Adrenal gland (tissue), 5 donors: ENCODE measurements at regions not wholly inside any gene's neighbourhood (a gene's known extent, or its start where the extent isn't known, plus 50 kb on each side); places are given as distances from the start of the nearest gene placed in this dataset.

Experiments
- CTCF ChIP-seq, 6 experiments: fragments of 450-650 bp in 4 of 6; fragments of 200-600 bp in 2 of 6; sonication (generic) in 1 of 6; IDR thresholded peaks; 1 replicate in 5 of 6; 2 replicates in 1 of 6; pipeline versions ENCODE4 v1.5.1 to v1.8.0; 2016 to 2021; ENCODE audit warnings: antibody characterized with exemption in 6 of 6, mild to moderate bottlenecking in 2 of 6, moderate library complexity in 1 of 6
- POLR2A ChIP-seq, 2 donors: fragments of 450-650 bp; IDR thresholded peaks; one replicate each; pipeline ENCODE4 v1.6.1; 2017; ENCODE audit warnings: antibody characterized with exemption in 2 of 2, mild to moderate bottlenecking in 2 of 2, moderate library complexity in 1 of 2
- donor health status: DM: no; HTN: no; CAD: no.

GRCh38 chr10:1938317-1938716 lies 201.0 kb upstream of the ADARB2 start:
- no peak for TF ChIP-seq CTCF (IDR thresholded peaks at IDR 0.05)
- no peak for TF ChIP-seq POLR2A (IDR thresholded peaks at IDR 0.05)
